OCI-LY3 (cell line): ENCODE measurements at regions not wholly inside any gene's neighbourhood (a gene's known extent, or its start where the extent isn't known, plus 50 kb on each side); places are given as distances from the start of the nearest gene placed in this dataset.

Experiments used
- H2AFZ ChIP-seq: fragments of 200-600, 300-600 bp; shearing (Covaris generic); 2 replicates; pipeline ENCODE4 v1.6.0; 2014; ENCODE audit warnings: antibody characterized with exemption, low read depth, low read length
- H3K27ac ChIP-seq: fragments of 200-600, 300-600 bp; sonication (generic); 2 replicates; pipeline ENCODE4 v1.5.1; 2014; ENCODE audit warnings: mild to moderate bottlenecking, low read length, moderate library complexity, mixed read lengths
- H3K27me3 ChIP-seq: fragments of 200-600, 300-600 bp; sonication (generic); 2 replicates; pipeline ENCODE4 v1.6.1; 2014; ENCODE audit warnings: low read depth, low read length, mixed read lengths
- H3K36me3 ChIP-seq: fragments of 200-600, 300-600 bp; sonication (generic); replicated peaks from 2 replicates; pipeline ENCODE3; 2014; ENCODE audit warnings: low read depth, low read length, mixed read lengths
- H3K4me1 ChIP-seq: fragments of 300-600, 200-600 bp; sonication (generic); 2 replicates; pipeline ENCODE4 v1.6.1; 2014; ENCODE audit warnings: low read length, mixed read lengths
- H3K4me2 ChIP-seq: fragments of 200-600, 300-600 bp; sonication (generic); 2 replicates; pipeline ENCODE4 v1.6.1; 2014; ENCODE audit warnings: low read length, mixed read lengths
- H3K4me3 ChIP-seq: fragments of 300-600, 200-600 bp; sonication (generic); 2 replicates; pipeline ENCODE4 v1.5.1; 2014; ENCODE audit warnings: antibody characterized with exemption, mild to moderate bottlenecking, low read length, moderate library complexity
- H3K79me2 ChIP-seq: fragments of 300-600, 200-600 bp; shearing (Covaris generic); 2 replicates; pipeline ENCODE4 v1.6.1; 2014; ENCODE audit warnings: mild to moderate bottlenecking, low read length, mixed read lengths
- H3K9ac ChIP-seq: fragments of 300-600, 200-600 bp; shearing (Covaris generic); 2 replicates; pipeline ENCODE4 v1.6.0; 2014; ENCODE audit warnings: mild to moderate bottlenecking, low read length, moderate library complexity
- H3K9me3 ChIP-seq: fragments of 200-600, 300-600 bp; shearing (Covaris generic); 2 replicates; pipeline ENCODE4 v1.6.1; 2014; ENCODE audit warnings: low read length, mixed read lengths; ENCODE audit not compliant: insufficient read depth
- H4K20me1 ChIP-seq: fragments of 200-600, 300-600 bp; sonication (generic); 2 replicates; pipeline ENCODE4 v1.6.1; 2016; ENCODE audit warnings: low read length, mixed read lengths; ENCODE audit not compliant: insufficient read depth
- CTCF ChIP-seq: fragments of 200-600, 300-600 bp; sonication (generic); IDR thresholded peaks from 2 replicates; pipeline ENCODE4 v1.5.1; 2014; ENCODE audit warnings: antibody characterized with exemption, low read length, low read depth
- EZH2phosphoT487 ChIP-seq: fragments of 200-600 bp; shearing (Covaris generic); IDR thresholded peaks from 2 replicates; pipeline ENCODE4 v1.6.1; 2018; ENCODE audit warnings: antibody characterized with exemption, mixed run types, low read depth

- H3K27ac ChIP-seq: no peak overlapping the region
- H3K9me3 ChIP-seq: no peaks in the 10 kb centered on the region
- no peaks in the 10 kb centered on the region for H4K20me1 ChIP-seq
- H3K4me2 ChIP-seq: no peak overlapping the region
- no peak overlapping the region for H3K9ac ChIP-seq
- no peak overlapping the region for H2AFZ ChIP-seq
- no peak overlapping the region for H3K4me3 ChIP-seq
- no peaks in the 10 kb centered on the region for H3K79me2 ChIP-seq
- H3K36me3 ChIP-seq: no peaks in the 10 kb centered on the region
- no peaks in the 10 kb centered on the region for H3K27me3 ChIP-seq
- H3K4me1 ChIP-seq: no peaks in the 10 kb centered on the region
- TF ChIP-seq CTCF: no peak
- no peak for TF ChIP-seq EZH2phosphoT487
These were observed 162.4 kb upstream of the PPP2R2D start for GRCh38 chr10:131738396-131738735.

DNA sequence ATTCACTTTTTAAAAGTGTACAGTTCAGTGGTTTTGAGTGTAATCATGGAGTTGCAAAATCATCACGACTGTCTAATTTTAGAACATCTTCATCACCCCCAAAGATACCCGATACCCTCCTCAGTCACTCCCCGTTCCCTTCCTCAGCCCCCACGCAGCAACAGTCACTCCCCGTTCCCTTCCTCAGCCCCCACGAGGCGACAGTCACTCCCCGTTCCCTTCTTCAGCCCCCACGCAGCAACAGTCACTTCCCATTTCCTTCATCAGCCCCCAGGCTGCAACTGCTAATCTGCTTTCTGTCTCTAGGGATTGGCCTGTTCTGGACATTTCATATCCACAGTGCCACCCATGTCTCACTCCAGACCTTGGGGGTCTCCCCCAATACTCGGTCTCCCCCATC, 161.6 kb upstream of the PPP2R2D start:
- Histone ChIP-seq H3K4me2 (no peak overlapping the region), H3K4me3 (no peak overlapping the region)
- TF ChIP-seq CTCF (no peak), EZH2phosphoT487 (no peak)

GRCh38 chr10:131742500-131742951, 158.3 kb upstream of the PPP2R2D start:
- Histone ChIP-seq H3K79me2 (no peaks in the 10 kb centered on the region), H3K9me3 (no peaks in the 10 kb centered on the region), H3K27me3 (no peaks in the 10 kb centered on the region), H3K4me2 (no peak overlapping the region), H3K36me3 (no peaks in the 10 kb centered on the region), H3K4me1 (no peaks in the 10 kb centered on the region), H3K9ac (no peak overlapping the region), H3K4me3 (no peak overlapping the region), H4K20me1 (no peaks in the 10 kb centered on the region), H3K27ac (no peak overlapping the region), H2AFZ (no peak overlapping the region)
- no peak for TF ChIP-seq CTCF
- no peak for TF ChIP-seq EZH2phosphoT487

More for the DNA sequence above, 161.6 kb upstream of the PPP2R2D start:
- H3K9ac ChIP-seq: no peak overlapping the region
- no peaks in the 10 kb centered on the region for H3K79me2 ChIP-seq
- H4K20me1 ChIP-seq: no peaks in the 10 kb centered on the region
- H3K36me3 ChIP-seq: no peaks in the 10 kb centered on the region
- no peak overlapping the region for H3K27ac ChIP-seq
- H3K9me3 ChIP-seq: no peaks in the 10 kb centered on the region
- no peak overlapping the region for H2AFZ ChIP-seq
- no peaks in the 10 kb centered on the region for H3K4me1 ChIP-seq
- no peaks in the 10 kb centered on the region for H3K27me3 ChIP-seq

DNA sequence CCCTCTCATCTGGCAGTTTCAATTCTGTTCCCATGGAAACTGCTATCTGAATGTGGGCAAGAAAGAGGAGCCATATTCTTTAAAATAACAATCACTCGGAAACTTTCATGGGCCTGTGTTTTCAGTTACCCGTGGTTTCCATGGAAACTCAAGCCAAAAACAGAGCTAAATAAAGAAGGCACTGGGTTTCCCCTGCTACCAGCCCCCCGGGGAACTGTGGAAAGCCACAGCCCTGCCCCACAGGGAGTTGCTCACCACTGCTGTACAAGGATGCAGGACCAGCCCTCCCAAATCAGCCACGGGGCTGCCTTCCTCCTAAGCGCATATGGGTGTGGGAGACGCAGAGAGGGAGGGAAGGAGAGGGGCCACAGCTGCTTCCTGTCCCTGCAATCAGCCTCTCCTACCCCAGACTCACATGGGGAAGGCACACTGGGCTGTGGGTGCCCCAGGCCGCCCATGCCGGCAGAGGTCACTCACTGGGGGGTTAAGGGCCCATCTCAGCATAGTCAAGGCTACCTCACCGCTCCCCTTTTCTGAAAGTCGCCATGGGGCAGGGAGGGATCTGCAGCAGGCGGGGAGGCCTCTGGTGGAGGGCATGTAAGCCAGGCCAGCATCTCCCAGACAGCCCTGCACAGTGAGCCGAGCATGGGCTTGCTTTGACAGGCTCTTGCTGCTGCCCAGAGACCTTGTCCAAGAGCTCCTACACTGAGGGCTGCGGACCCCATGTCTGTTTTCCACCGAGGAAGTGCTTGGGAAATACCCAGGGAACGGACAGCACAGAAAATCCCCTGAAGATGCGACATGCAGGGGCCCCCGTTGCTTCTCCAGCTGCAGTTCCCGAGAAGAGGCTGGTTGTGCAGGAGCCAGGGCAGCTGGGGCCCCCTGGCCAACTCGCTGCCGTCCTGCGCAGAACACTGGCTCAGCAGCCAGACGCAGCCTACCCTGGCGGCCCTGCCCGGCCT, 157.3 kb upstream of the PPP2R2D start:
- H3K4me3 ChIP-seq: no peak overlapping the region
- H3K9me3 ChIP-seq: no peaks in the 10 kb centered on the region
- H2AFZ ChIP-seq: no peak overlapping the region
- H3K4me2 ChIP-seq: no peak overlapping the region
- H3K27me3 ChIP-seq: no peaks in the 10 kb centered on the region
- TF ChIP-seq EZH2phosphoT487 (no peak), CTCF (no peak)
- H3K27ac ChIP-seq: no peak overlapping the region
- H3K4me1 ChIP-seq: no peaks in the 10 kb centered on the region
- no peaks in the 10 kb centered on the region for H3K79me2 ChIP-seq
- H4K20me1 ChIP-seq: no peaks in the 10 kb centered on the region
- no peaks in the 10 kb centered on the region for H3K36me3 ChIP-seq
- H3K9ac ChIP-seq: no peak overlapping the region
